Activated CD8-positive, alpha-beta T cell treated with anti-CD3 and anti-CD28 coated beads for 36 hours (primary cell): ENCODE measurements at regions not wholly inside any gene's neighbourhood (a gene's known extent, or its start where the extent isn't known, plus 50 kb on each side); places are given as distances from the start of the nearest gene placed in this dataset.

Experiments used
- ATAC-seq: fragments of 200-7000 bp; cut with Tn5 transposase; one replicate; pipeline ENCODE4 v1.10.0; 2021; ENCODE audit warnings: mild to moderate bottlenecking, moderate library complexity
- CTCF ChIA-PET: fragments of 350-600 bp; sonication (Branson Sonifier 250); formaldehyde crosslinking; loops from one replicate; lab custom pipeline; 2021; ENCODE audit warnings: antibody characterized with exemption; lab: Charles Lee
- POLR2A ChIA-PET: fragments of 350-600 bp; sonication (Branson Sonifier 250); formaldehyde crosslinking; loops from one replicate; lab custom pipeline; 2021; ENCODE audit warnings: antibody characterized with exemption; lab: Charles Lee
- DNase-seq: peaks from one replicate; pipeline ENCODE4 v3.0.0-alpha.2; 2020
- H3K27ac Mint-ChIP-seq: one replicate; pipeline ENCODE4 v1.8.0; 2021; ENCODE audit warnings: mild to moderate bottlenecking, mixed read lengths
- H3K27me3 Mint-ChIP-seq: one replicate; pipeline ENCODE4 v1.8.0; 2021; ENCODE audit warnings: mixed read lengths
- H3K36me3 Mint-ChIP-seq: one replicate; pipeline ENCODE4 v1.8.0; 2021; ENCODE audit warnings: low read depth, mixed read lengths
- H3K4me1 Mint-ChIP-seq: one replicate; pipeline ENCODE4 v1.8.0; 2021; ENCODE audit warnings: low read depth, mixed read lengths
- H3K4me3 Mint-ChIP-seq: one replicate; pipeline ENCODE4 v1.8.0; 2021; ENCODE audit warnings: mild to moderate bottlenecking, moderate library complexity, mixed read lengths
- H3K9me3 Mint-ChIP-seq: one replicate; pipeline ENCODE4 v1.8.0; 2021; ENCODE audit warnings: mixed read lengths
- intact Hi-C: fragments of 100-400 bp; cut with micrococcal nuclease; formaldehyde crosslinking; loops from one replicate; pipeline ENCODE4 v1.10.0; 2022
- TF ChIP-seq, protein P1 (sequence below): fragments of 200-600 bp; IDR thresholded peaks from one replicate; pipeline ENCODE4 v1.8.0; 2022; ENCODE audit warnings: antibody characterized with exemption, mild to moderate bottlenecking

DNA sequence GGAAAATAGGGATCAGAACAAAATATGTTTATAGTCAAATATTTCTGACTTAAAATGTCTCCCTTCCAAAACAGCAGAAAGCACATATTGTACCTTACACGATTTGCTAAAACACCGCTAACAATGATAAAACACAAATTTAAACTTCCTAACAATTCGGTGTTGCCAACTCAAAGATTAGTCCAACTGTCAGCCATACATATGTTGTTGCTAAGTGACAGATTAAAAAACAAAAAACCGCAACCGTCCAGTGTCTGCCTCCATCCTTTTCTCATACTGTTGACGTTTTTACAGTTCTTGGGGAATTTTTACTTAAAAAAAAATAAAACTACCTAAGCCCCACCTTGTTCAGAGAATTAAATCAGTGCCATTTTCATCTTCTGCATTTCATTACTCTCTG, 118.0 kb downstream of the RAB11FIP2 start:
- ATAC-seq: no peak
- ChIA-PET CTCF (no interaction called here), POLR2A (no interaction called here)
- Mint-ChIP-seq H3K36me3 (no peaks in the 10 kb centered on the region), H3K9me3 (peaks cover 2% of the 10 kb centered on the region), H3K27me3 (peaks cover 2% of the 10 kb centered on the region), H3K4me1 (no peaks in the 10 kb centered on the region), H3K27ac (no peak overlapping the region), H3K4me3 (no peak overlapping the region)
- TF ChIP-seq, protein P1, sequence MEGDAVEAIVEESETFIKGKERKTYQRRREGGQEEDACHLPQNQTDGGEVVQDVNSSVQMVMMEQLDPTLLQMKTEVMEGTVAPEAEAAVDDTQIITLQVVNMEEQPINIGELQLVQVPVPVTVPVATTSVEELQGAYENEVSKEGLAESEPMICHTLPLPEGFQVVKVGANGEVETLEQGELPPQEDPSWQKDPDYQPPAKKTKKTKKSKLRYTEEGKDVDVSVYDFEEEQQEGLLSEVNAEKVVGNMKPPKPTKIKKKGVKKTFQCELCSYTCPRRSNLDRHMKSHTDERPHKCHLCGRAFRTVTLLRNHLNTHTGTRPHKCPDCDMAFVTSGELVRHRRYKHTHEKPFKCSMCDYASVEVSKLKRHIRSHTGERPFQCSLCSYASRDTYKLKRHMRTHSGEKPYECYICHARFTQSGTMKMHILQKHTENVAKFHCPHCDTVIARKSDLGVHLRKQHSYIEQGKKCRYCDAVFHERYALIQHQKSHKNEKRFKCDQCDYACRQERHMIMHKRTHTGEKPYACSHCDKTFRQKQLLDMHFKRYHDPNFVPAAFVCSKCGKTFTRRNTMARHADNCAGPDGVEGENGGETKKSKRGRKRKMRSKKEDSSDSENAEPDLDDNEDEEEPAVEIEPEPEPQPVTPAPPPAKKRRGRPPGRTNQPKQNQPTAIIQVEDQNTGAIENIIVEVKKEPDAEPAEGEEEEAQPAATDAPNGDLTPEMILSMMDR: no peak
- DNase-seq: no peak
- intact Hi-C loops: no loop called here

DNA sequence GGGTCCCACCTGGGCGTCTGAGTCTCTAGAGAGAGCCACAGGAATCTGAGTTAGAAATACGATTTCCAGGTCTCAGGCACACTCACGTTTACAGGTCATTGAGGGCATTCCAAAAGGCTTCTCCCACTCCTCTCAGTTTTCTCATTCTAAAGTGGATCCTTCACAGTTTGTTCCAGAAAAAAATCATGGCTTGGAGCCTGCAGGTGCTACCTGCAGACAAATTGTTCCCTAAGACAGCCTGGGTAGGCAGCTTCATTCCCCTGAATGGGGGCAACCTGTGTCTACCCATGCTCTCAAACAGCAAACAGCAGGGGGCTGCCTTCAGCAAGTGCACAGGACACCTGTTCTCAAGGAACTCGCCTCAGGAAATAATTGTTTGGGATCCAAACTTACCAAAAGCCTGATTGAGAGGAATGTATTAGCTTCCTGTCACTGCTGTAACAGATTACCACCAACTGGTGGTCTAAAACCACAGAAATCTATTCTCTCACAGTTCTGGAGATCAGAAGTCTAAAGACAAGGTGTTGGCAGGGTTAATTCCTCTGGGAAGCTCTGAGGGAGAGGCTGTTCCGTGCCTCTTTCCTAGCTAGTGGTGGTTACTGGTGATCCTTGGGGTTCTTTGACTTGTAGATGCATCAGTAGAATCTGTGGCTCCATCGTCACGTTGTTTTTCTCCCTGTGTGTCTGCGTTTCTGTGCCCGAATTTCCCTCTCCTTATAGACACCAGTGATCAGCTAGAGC, 117.2 kb downstream of the RAB11FIP2 start:
- TF ChIP-seq, protein P1: no peak
- Mint-ChIP-seq H3K9me3 (peaks cover 2% of the 10 kb centered on the region), H3K27me3 (peaks cover 2% of the 10 kb centered on the region), H3K4me3 (no peak overlapping the region), H3K36me3 (no peaks in the 10 kb centered on the region), H3K27ac (no peak overlapping the region), H3K4me1 (no peaks in the 10 kb centered on the region)
- DNase-seq (no peak), ATAC-seq (no peak)
- intact Hi-C loops: no loop called here
- CTCF ChIA-PET: no interaction called here
- POLR2A ChIA-PET: no interaction called here

DNA sequence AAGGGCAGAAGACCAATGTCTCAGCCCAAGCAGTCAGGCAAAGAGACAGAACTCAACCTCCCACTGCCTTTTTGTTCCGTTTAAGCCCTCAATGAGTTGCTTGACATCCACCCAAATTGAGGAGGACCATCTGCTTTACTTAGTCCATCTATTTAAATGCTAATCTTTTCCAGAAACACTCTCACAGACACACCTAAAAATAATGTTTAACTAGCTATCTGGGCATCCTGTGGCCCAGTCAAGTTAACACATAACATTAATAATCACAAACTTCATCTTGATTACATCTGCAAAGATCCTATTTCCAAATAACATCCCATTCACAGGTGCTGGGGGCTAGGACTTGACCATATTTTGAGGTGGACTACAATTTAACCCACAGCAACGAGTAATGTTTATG, 115.7 kb downstream of the RAB11FIP2 start:
- no peak for DNase-seq

DNA sequence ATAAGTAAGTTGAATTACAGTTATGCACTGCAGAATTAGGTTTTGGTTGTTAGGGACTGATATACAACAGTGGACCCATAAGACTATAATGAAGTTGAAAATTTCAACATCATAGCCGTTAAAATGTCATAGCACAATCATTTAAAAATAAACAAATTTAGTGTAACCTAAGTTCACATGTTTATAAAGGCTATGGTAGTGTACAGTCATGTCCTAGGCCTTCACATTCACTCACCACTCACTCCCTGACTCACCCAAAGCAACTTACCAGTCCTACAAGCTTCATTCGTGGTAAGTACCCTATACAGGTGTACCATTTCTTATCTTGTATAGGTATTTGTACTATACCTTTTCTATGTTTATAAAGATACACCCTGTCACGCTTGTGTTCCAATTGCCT, 113.7 kb downstream of the RAB11FIP2 start:
- ChIA-PET POLR2A (no interaction called here), CTCF (no interaction called here)
- Mint-ChIP-seq H3K27ac (no peak overlapping the region), H3K4me1 (no peaks in the 10 kb centered on the region), H3K4me3 (no peak overlapping the region), H3K9me3 (peaks cover 2% of the 10 kb centered on the region), H3K36me3 (no peaks in the 10 kb centered on the region), H3K27me3 (peaks cover 6% of the 10 kb centered on the region)
- ATAC-seq: no peak
- no peak for DNase-seq
- intact Hi-C loops: no loop called here
- TF ChIP-seq, protein P1: no peak

More for the DNA sequence above, 115.7 kb downstream of the RAB11FIP2 start:
- no peak for ATAC-seq
- H3K4me3 Mint-ChIP-seq: no peak overlapping the region
- H3K27me3 Mint-ChIP-seq: peaks cover 6% of the 10 kb centered on the region
- POLR2A ChIA-PET: no interaction called here
- H3K27ac Mint-ChIP-seq: no peak overlapping the region
- no peaks in the 10 kb centered on the region for H3K36me3 Mint-ChIP-seq
- TF ChIP-seq, protein P1: no peak
- H3K4me1 Mint-ChIP-seq: no peaks in the 10 kb centered on the region
- CTCF ChIA-PET: no interaction called here
- peaks cover 2% of the 10 kb centered on the region for H3K9me3 Mint-ChIP-seq
- intact Hi-C loops: no loop called here

DNA sequence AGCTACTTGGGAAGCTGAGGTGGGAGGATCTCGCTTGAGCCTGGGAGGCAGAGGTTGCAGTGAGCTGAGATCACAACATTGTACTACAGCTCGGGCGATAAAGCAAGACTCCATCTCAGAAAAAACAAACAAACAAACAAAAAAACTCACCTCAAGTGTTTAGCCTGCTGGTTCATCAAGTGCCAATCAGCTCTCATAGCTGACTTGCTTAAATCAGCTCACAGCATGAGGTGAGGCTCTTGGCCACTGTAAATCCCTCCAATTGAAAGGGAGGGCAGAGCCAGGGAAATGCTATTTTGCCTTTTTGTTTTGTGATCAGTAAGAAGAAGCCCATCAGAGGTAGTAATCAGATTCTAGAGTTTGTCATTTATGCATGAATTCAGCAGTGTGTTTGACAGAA, 112.3 kb downstream of the RAB11FIP2 start:
- H3K9me3 Mint-ChIP-seq: peaks cover 5% of the 10 kb centered on the region
- H3K27ac Mint-ChIP-seq: no peak overlapping the region
- POLR2A ChIA-PET: no interaction called here
- TF ChIP-seq, protein P1: no peak
- H3K4me3 Mint-ChIP-seq: no peak overlapping the region
- H3K36me3 Mint-ChIP-seq: no peaks in the 10 kb centered on the region
- H3K27me3 Mint-ChIP-seq: peaks cover 6% of the 10 kb centered on the region
- intact Hi-C loops: no loop called here
- ATAC-seq (no peak), DNase-seq (no peak)
- peaks cover 5% of the 10 kb centered on the region for H3K4me1 Mint-ChIP-seq
- CTCF ChIA-PET: no interaction called here
